PC-3 (cell line): ENCODE measurements at regions not wholly inside any gene's neighbourhood (a gene's known extent, or its start where the extent isn't known, plus 50 kb on each side); places are given as distances from the start of the nearest gene placed in this dataset.
A peak's percentile ranks its signal among the peaks of the same experiment; 100 is the strongest.

Source experiments
- CTCF ChIP-seq: fragments of 300-600 bp; sonication (generic); conservative IDR thresholded peaks from 2 replicates; pipeline ENCODE4 v1.5.1; 2017; ENCODE audit warnings: antibody characterized with exemption, low read depth, mild to moderate bottlenecking, low read length
- EZH2 ChIP-seq: fragments of 300-600 bp; sonication (generic); IDR thresholded peaks from one replicate; pipeline ENCODE4 v1.6.1; 2017; ENCODE audit warnings: antibody characterized with exemption, mild to moderate bottlenecking, low read length; ENCODE audit not compliant: unreplicated experiment

- TF ChIP-seq CTCF (peak; percentile 79), EZH2 (no peak)
These were observed 344.6 kb upstream of the CHAC2 start for GRCh38 chr2:53422979-53423378.
